ENCODE measurements at regions not wholly inside any gene's neighbourhood (a gene's known extent, or its start where the extent isn't known, plus 50 kb on each side); places are given as distances from the start of the nearest gene placed in this dataset.
"Not testable (repeated sequence)": the region's sequence is repeated elsewhere in the genome, so short reads cannot be mapped to it uniquely, and the experiment has no call there.

GRCh38 chr19:31031455-31031854 lies 317.8 kb downstream of the TSHZ3 start:
- DNase-seq: not testable (repeated sequence)

- no peak for DNase-seq
Observed at GRCh38 chr19:31023038-31023437, 326.2 kb downstream of the TSHZ3 start.

- DNase-seq: no peak
Observed at GRCh38 chr19:31018936-31019335, 330.3 kb downstream of the TSHZ3 start.

GRCh38 chr19:31015778-31016177 lies 333.5 kb downstream of the TSHZ3 start:
- no peak for DNase-seq

GRCh38 chr19:31014668-31015067 lies 334.6 kb downstream of the TSHZ3 start:
- no peak for DNase-seq

GRCh38 chr19:31013384-31014020 lies 335.7 kb downstream of the TSHZ3 start:
- DNase-seq: no peak

GRCh38 chr19:31002518-31003244 lies 346.6 kb downstream of the TSHZ3 start:
- DNase-seq: no peak

- DNase-seq: no peak
Observed at GRCh38 chr19:31001991-31002390, 347.2 kb downstream of the TSHZ3 start.

- no peak for DNase-seq
Observed at GRCh38 chr19:31000913-31001312, 348.3 kb downstream of the TSHZ3 start.

- no peak for DNase-seq
Observed at GRCh38 chr19:30999726-31000125, 349.5 kb downstream of the TSHZ3 start.

- DNase-seq: no peak
Observed at GRCh38 chr19:30997222-30997621, 352.0 kb downstream of the TSHZ3 start.

- no peak for DNase-seq
Observed at GRCh38 chr19:30978639-30979038, 370.6 kb downstream of the TSHZ3 start.

- no peak for DNase-seq
Observed at GRCh38 chr19:30969591-30969990, 379.6 kb downstream of the TSHZ3 start.

GRCh38 chr19:30968841-30969399 lies 380.3 kb downstream of the TSHZ3 start:
- DNase-seq: no peak

- DNase-seq: no peak
Observed at GRCh38 chr19:30968210-30968609, 381.0 kb downstream of the TSHZ3 start.

GRCh38 chr19:30966486-30966885 lies 382.8 kb downstream of the TSHZ3 start:
- no peak for DNase-seq

- no peak for DNase-seq
Observed at GRCh38 chr19:30959011-30959410, 390.2 kb downstream of the TSHZ3 start.

- DNase-seq: no peak
Observed at GRCh38 chr19:30955112-30956104, 393.8 kb downstream of the TSHZ3 start.

- DNase-seq: not testable (repeated sequence)
Observed at GRCh38 chr19:30944276-30944932, 404.8 kb downstream of the TSHZ3 start.

GRCh38 chr19:30943101-30943843 lies 406.0 kb downstream of the TSHZ3 start:
- DNase-seq: no peak

GRCh38 chr19:30942636-30943035 lies 406.6 kb downstream of the TSHZ3 start:
- no peak for DNase-seq

- no peak for DNase-seq
Observed at GRCh38 chr19:30941591-30941990, 407.6 kb downstream of the TSHZ3 start.

Data from NCI-H1105 treated with DMSO at 0.1 percent for 48 hours (cell line).